Activated T-helper 1 cell treated with anti-CD3 and anti-CD28 coated beads, Interleukin-12 subunit alpha, Interleukin-12 subunit beta, Interleukin-2, Interleukin-4 antibody, amounts not matched to agents 30 ng/mL and 10 ng/mL and 1 ng/mL, durations not matched to agents 14 hours and 24 hours and 36 hours (primary cell): ENCODE measurements at regions not wholly inside any gene's neighbourhood (a gene's known extent, or its start where the extent isn't known, plus 50 kb on each side); places are given as distances from the start of the nearest gene placed in this dataset.
"Not testable (repeated sequence)": the region's sequence is repeated elsewhere in the genome, so short reads cannot be mapped to it uniquely, and the experiment has no call there.

Experiments used
- DNase-seq: peaks from one replicate; pipeline ENCODE4 v3.0.0; 2021; ENCODE audit warnings: low spot score
- H3K27ac Mint-ChIP-seq: one replicate; pipeline ENCODE4 v1.8.0; 2021; ENCODE audit warnings: mild to moderate bottlenecking, mixed read lengths
- H3K27me3 Mint-ChIP-seq: one replicate; pipeline ENCODE4 v1.8.0; 2022; ENCODE audit warnings: mild to moderate bottlenecking, moderate library complexity, mixed read lengths; ENCODE audit not compliant: insufficient read depth
- H3K36me3 Mint-ChIP-seq: one replicate; pipeline ENCODE4 v1.8.0; 2021; ENCODE audit warnings: low read depth, mixed read lengths
- H3K4me1 Mint-ChIP-seq: one replicate; pipeline ENCODE4 v1.8.0; 2021; ENCODE audit warnings: low read depth, mixed read lengths
- H3K4me3 Mint-ChIP-seq: one replicate; pipeline ENCODE4 v1.8.0; 2021; ENCODE audit warnings: mild to moderate bottlenecking, moderate library complexity, mixed read lengths
- H3K9me3 Mint-ChIP-seq: one replicate; pipeline ENCODE4 v1.8.0; 2021; ENCODE audit warnings: mixed read lengths
- intact Hi-C: fragments of 100-400 bp; cut with micrococcal nuclease; formaldehyde crosslinking; loops from one replicate; pipeline ENCODE4 v1.15.1; 2024

- H3K27me3 Mint-ChIP-seq, result peaks cover 34% of the 10 kb centered on the region
- intact Hi-C loops, DNase-seq, H3K4me1 Mint-ChIP-seq, H3K27ac Mint-ChIP-seq, H3K4me3 Mint-ChIP-seq, H3K9me3 Mint-ChIP-seq, H3K36me3 Mint-ChIP-seq: not testable (repeated sequence)
These were observed 1625.6 kb downstream of the SPATA31A7 start for GRCh38 chr9:62815436-62815835.

GRCh38 chr9:62816331-62816730 is 1626.5 kb downstream of the SPATA31A7 start:
- DNase-seq, H3K4me1 Mint-ChIP-seq, intact Hi-C loops, H3K27ac Mint-ChIP-seq, H3K36me3 Mint-ChIP-seq, H3K4me3 Mint-ChIP-seq, H3K9me3 Mint-ChIP-seq: not testable (repeated sequence)
- peaks cover 28% of the 10 kb centered on the region for H3K27me3 Mint-ChIP-seq

DNA sequence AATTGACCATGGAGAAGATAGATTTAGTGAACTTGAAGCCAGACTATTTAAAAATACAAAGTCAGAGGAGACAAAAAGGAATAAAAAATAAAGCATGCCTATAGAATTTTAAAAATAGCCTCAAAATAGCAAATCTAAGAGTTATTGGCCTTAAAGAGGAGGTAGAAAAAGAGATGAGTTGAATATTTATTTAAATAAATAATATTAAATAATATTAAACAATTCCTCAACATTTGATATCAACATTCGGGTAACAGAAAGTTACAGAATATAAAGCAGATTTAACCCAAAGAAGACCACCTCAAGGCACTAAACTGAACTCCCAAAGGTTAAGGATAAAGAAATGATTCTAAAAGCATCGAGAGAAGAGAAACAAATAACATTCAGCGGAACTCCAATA is 1627.4 kb downstream of the SPATA31A7 start:
- DNase-seq, H3K27ac Mint-ChIP-seq, H3K4me1 Mint-ChIP-seq, H3K9me3 Mint-ChIP-seq, H3K4me3 Mint-ChIP-seq, H3K36me3 Mint-ChIP-seq, intact Hi-C loops: not testable (repeated sequence)
- peaks cover 28% of the 10 kb centered on the region for H3K27me3 Mint-ChIP-seq

GRCh38 chr9:62822185-62822584 is 1632.3 kb downstream of the SPATA31A7 start:
- H3K27ac Mint-ChIP-seq, H3K36me3 Mint-ChIP-seq, H3K4me3 Mint-ChIP-seq, H3K4me1 Mint-ChIP-seq, DNase-seq, H3K9me3 Mint-ChIP-seq, intact Hi-C loops: not testable (repeated sequence)
- H3K27me3 Mint-ChIP-seq, result peaks cover 19% of the 10 kb centered on the region

DNA sequence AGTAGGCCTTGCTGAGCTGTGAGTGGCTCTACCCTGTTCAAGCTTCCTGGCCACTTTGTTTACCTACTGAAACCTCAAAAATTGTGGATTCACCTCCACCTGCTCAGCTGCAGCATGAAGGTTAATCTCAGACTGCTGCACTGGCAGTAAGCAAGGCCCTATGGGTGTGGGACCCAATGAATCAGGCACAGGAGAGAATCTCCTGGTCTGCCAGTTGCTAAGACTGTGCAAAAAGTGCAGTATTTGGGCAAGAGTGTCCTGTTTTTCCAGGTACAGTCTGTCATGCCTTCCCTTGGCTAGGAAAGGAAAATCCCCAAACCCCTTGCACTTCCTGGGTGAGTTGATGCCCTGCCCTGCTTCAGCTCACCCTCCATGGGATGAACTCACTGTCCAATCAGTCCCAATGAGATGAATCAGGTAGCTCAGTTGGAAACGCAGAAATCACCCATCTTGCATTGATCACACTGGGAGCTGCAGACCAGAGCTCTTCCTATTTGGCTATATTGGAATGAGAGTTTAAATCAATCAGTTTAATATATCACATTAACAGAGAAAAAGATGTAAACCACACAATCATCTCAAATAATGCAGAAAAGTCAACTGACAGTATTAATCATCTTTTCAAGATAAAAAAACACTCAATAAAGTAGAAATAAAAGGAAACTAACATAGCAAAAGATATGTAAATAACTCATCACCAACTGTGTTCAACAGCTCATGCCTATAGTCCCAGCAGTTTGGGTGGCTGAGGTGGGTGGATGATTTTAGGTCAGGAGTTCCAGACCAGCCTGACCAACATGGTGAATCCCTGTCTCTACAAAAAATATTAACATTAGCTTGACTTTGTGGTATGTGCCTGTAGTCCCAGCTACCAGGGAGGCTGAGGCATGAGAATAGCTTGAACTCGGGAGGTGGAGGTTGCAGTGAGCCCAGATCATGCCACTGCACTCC is 1638.4 kb downstream of the SPATA31A7 start:
- H3K4me1 Mint-ChIP-seq, intact Hi-C loops, H3K27ac Mint-ChIP-seq, H3K4me3 Mint-ChIP-seq, DNase-seq, H3K9me3 Mint-ChIP-seq, H3K36me3 Mint-ChIP-seq: not testable (repeated sequence)
- peaks cover 17% of the 10 kb centered on the region for H3K27me3 Mint-ChIP-seq

DNA sequence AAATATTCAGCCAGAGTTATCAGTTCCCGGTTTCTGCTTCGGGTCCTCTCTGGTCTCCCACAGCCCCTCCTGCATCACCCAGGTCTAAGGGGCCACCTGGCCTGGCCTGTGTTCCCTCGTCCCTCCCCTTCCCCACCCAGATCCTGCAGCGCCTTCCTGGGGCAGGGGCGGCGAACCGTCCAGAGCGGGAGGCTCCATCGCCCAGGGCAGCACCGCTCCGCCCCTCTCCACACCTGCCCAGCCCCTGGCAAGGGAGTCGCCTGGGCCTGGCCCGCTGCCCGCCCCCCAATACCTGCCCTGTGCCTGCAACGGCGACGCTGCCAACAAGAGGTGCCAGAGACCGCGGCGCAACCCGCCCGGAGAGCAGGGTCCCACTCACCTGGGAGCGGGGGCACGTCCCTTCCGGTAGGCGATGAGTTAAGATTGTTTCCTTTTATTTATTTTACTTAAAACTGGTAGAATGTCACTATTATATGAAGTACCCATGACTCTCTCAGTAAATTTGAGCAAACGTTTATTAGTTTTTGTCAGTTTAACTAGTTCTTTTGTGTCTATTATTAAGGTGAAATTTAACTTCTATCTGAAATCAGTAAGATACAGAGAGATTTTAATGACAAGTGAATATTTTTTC is 1641.1 kb downstream of the SPATA31A7 start:
- H3K4me3 Mint-ChIP-seq, intact Hi-C loops, DNase-seq: not testable (repeated sequence)

GRCh38 chr9:62833323-62834200 is 1643.7 kb downstream of the SPATA31A7 start:
- H3K9me3 Mint-ChIP-seq, H3K4me3 Mint-ChIP-seq, DNase-seq, H3K36me3 Mint-ChIP-seq, H3K4me1 Mint-ChIP-seq, H3K27ac Mint-ChIP-seq, intact Hi-C loops: not testable (repeated sequence)
- H3K27me3 Mint-ChIP-seq, result peaks cover 12% of the 10 kb centered on the region

More for the DNA sequence above, 1641.1 kb downstream of the SPATA31A7 start:
- H3K4me1 Mint-ChIP-seq, H3K9me3 Mint-ChIP-seq, H3K27ac Mint-ChIP-seq, H3K36me3 Mint-ChIP-seq: not testable (repeated sequence)
- H3K27me3 Mint-ChIP-seq, result peaks cover 13% of the 10 kb centered on the region

- DNase-seq, result peak; percentile 44
- H3K36me3 Mint-ChIP-seq, H3K9me3 Mint-ChIP-seq, intact Hi-C loops: not testable (repeated sequence)
- peak overlapping the region; percentile 51 for H3K4me3 Mint-ChIP-seq
- H3K4me1 Mint-ChIP-seq, result peaks cover 11% of the 10 kb centered on the region
- peaks cover 16% of the 10 kb centered on the region for H3K27me3 Mint-ChIP-seq
- peak overlapping the region; percentile 48 for H3K27ac Mint-ChIP-seq
These were observed 1647.5 kb downstream of the SPATA31A7 start for GRCh38 chr9:62837254-62837911.

DNA sequence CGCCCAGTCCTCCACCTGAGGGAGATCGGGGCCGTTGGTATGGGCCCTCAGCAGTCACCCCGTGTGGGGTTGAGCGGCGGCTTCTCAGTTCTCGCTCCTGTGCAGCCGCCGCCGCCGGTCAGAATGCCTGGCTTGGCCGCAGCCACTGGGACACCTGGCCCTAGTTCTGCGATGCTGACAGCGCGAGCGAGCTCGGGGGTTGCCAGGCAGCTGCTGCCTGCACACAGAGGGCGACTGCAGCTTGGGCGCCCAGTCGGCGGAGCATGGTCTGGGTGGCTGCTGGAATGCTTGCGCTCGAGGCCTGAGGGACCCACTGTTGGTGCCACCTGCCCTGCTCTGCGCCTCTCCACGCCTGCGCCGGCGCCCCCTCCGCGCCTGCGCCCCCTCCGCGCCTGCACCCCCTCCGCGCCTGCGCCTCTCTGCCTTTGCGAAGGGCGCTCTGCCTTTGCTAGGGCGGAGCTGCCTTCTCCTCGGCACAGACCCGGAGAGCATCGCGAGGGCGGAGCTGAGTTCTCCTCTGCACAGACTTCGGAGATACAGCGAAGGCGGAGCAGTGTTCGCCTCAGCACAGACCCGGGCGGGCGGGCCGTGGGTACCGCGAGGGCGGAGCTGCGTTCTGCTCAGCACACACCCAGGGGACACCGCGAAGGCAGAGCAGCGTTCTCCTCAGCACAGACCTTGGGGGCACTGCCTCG is 1648.3 kb downstream of the SPATA31A7 start:
- DNase-seq, result peak; percentile 99
- peak overlapping the region; percentile 89 for H3K27ac Mint-ChIP-seq
- intact Hi-C loops, H3K9me3 Mint-ChIP-seq, H3K36me3 Mint-ChIP-seq: not testable (repeated sequence)
- H3K27me3 Mint-ChIP-seq, result peaks cover 22% of the 10 kb centered on the region
- H3K4me3 Mint-ChIP-seq, result peak overlapping the region; percentile 87
- peaks cover 11% of the 10 kb centered on the region for H3K4me1 Mint-ChIP-seq

- not testable (repeated sequence) for H3K36me3 Mint-ChIP-seq
These were observed 1649.3 kb downstream of the SPATA31A7 start for GRCh38 chr9:62839168-62839567.

DNA sequence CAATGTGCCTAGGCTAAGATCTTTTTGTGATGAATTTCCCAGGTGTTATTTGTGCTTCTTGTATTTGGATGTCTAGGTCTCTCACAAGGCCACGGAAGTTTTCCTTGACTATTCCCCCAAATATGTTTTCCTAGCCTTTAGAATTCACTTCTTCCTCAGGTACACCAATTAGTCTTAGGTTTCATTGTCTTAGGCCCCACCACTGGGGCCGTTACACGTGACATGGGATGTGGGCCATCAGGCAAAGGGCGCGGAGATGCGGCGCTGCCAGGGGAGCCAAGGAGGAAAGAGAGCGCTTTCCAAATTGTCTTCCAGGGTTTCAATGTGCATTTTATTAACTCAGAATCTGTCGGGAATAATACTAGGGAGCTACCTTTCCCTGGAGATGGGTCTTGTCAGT is 1653.3 kb downstream of the SPATA31A7 start:
- DNase-seq, H3K27ac Mint-ChIP-seq, intact Hi-C loops, H3K4me3 Mint-ChIP-seq, H3K36me3 Mint-ChIP-seq, H3K4me1 Mint-ChIP-seq: not testable (repeated sequence)
- peaks cover 12% of the 10 kb centered on the region for H3K9me3 Mint-ChIP-seq
- H3K27me3 Mint-ChIP-seq, result peaks cover 23% of the 10 kb centered on the region

More at GRCh38 chr9:62839168-62839567, 1649.3 kb downstream of the SPATA31A7 start:
- H3K4me3 Mint-ChIP-seq, H3K27ac Mint-ChIP-seq, DNase-seq, intact Hi-C loops: not testable (repeated sequence)
- Mint-ChIP-seq H3K4me1 (peaks cover 11% of the 10 kb centered on the region), H3K27me3 (peaks cover 23% of the 10 kb centered on the region), H3K9me3 (peaks cover 12% of the 10 kb centered on the region)
